ENCODE measurements at regions not wholly inside any gene's neighbourhood (a gene's known extent, or its start where the extent isn't known, plus 50 kb on each side); places are given as distances from the start of the nearest gene placed in this dataset.

DNA sequence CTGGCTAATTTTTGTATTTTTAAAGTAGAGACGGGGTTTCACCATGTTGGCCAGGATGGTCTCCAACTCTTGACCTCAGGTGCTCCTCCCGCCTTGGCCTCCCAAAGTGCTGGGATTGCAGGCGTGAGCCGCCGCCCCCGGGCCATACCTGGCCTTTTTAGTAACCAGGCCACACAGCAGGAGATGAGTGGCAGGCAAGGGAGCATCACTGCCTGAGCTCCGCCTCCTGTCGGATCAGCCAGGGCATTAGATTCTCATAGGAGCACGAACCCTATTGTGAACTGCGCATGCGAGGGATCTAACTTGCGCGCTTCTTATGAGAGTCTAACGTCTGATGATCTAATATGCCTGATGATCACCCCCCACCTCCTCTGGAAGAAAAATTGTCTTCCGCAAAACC lies 308.7 kb upstream of the PRMT6 start:
- Histone ChIP-seq H3K27me3 (ENCODE audit: control insufficient read depth in 1 of 2, insufficient read depth in 2 of 2, low read length in 2 of 2) (no peaks in the 10 kb centered on the region), H3K36me3 (ENCODE audit: insufficient read depth, low read length) (no peaks in the 10 kb centered on the region), H3K27ac (ENCODE audit: low read depth, low read length) (no peak overlapping the region), H3K4me1 (ENCODE audit: insufficient read depth, low read length) (peaks cover 22% of the 10 kb centered on the region), H3K9ac (ENCODE audit: low read length) (no peak overlapping the region), H3K4me3 (ENCODE audit: low read depth in 1 of 2, low read length in 2 of 2) (no peak overlapping the region), H3K9me3 (ENCODE audit: low read length) (no peaks in the 10 kb centered on the region)

DNA sequence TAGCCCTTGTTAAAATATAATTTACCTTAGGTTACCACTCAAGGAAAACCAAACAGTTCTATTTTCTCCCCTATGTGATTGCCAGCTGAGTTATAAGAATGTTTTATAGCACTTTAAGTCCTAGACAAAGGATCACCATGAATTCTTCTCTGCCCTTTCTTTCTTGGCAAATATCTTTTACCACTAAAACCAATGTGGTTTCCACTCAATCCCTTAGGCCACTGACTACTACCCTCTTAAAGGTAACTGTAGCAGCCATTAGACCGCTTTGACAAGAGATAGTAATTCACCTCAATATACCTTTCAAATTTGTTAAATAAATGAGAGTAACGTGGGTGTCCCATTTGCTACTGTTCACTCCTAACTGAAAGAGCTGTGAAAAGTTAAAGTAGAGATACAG lies 307.9 kb upstream of the PRMT6 start:
- Histone ChIP-seq H3K4me3 (ENCODE audit: low read depth in 1 of 2, low read length in 2 of 2) (no peak overlapping the region), H3K9ac (ENCODE audit: low read length) (no peak overlapping the region), H3K27me3 (ENCODE audit: control insufficient read depth in 1 of 2, insufficient read depth in 2 of 2, low read length in 2 of 2) (no peaks in the 10 kb centered on the region)

DNA sequence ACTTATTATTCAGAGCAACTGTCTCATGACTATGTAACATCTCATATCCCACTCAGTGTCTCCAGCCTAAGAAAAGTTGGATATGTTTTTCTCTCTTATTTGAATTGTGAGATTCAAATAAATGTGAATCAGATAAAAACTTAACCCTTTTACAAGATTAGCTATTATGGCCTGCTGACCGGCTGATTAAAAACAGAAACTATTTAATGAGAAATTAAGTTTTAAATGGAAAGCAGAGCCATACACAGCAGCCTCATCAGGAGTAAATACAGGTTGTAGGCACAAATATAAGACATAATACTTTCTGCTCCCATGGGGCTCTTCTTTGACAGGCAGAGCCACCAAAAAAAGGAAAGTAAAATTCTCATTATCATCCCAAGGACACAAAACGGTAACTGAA lies 307.0 kb upstream of the PRMT6 start:
- Histone ChIP-seq H3K27me3 (ENCODE audit: control insufficient read depth in 1 of 2, insufficient read depth in 2 of 2, low read length in 2 of 2) (no peaks in the 10 kb centered on the region), H3K9me3 (ENCODE audit: low read length) (no peaks in the 10 kb centered on the region), H3K4me1 (ENCODE audit: insufficient read depth, low read length) (peaks cover 25% of the 10 kb centered on the region), H3K27ac (ENCODE audit: low read depth, low read length) (no peak overlapping the region), H3K9ac (ENCODE audit: low read length) (no peak overlapping the region), H3K36me3 (ENCODE audit: insufficient read depth, low read length) (no peaks in the 10 kb centered on the region), H3K4me3 (ENCODE audit: low read depth in 1 of 2, low read length in 2 of 2) (no peak overlapping the region)

More for the DNA sequence above, 307.9 kb upstream of the PRMT6 start:
- Histone ChIP-seq H3K9me3 (ENCODE audit: low read length) (no peaks in the 10 kb centered on the region), H3K27ac (ENCODE audit: low read depth, low read length) (no peak overlapping the region), H3K36me3 (ENCODE audit: insufficient read depth, low read length) (no peaks in the 10 kb centered on the region), H3K4me1 (ENCODE audit: insufficient read depth, low read length) (peaks cover 22% of the 10 kb centered on the region)

DNA sequence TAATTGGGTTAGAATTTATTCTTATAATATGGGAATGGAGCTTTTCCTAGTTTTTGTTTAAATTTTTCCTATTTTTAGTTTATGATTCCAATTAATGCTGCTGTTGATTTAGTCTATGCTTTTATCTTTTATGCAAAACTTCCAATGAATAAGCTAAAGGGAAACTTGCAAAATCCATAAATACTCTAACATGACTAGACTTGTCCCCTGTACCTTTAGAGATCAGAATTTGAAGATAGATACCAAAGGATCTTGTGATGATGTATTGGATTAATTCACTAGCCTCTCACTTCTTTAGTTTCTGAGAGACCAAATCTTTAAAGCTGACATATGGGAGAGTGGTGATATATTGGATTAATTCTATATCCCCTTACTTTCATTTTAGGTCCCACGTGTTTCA lies 306.6 kb upstream of the PRMT6 start:
- Histone ChIP-seq H3K4me1 (ENCODE audit: insufficient read depth, low read length) (peaks cover 27% of the 10 kb centered on the region), H3K27ac (ENCODE audit: low read depth, low read length) (no peak overlapping the region), H3K9ac (ENCODE audit: low read length) (no peak overlapping the region), H3K9me3 (ENCODE audit: low read length) (no peaks in the 10 kb centered on the region), H3K36me3 (ENCODE audit: insufficient read depth, low read length) (no peaks in the 10 kb centered on the region), H3K27me3 (ENCODE audit: control insufficient read depth in 1 of 2, insufficient read depth in 2 of 2, low read length in 2 of 2) (no peaks in the 10 kb centered on the region), H3K4me3 (ENCODE audit: low read depth in 1 of 2, low read length in 2 of 2) (no peak overlapping the region)

DNA sequence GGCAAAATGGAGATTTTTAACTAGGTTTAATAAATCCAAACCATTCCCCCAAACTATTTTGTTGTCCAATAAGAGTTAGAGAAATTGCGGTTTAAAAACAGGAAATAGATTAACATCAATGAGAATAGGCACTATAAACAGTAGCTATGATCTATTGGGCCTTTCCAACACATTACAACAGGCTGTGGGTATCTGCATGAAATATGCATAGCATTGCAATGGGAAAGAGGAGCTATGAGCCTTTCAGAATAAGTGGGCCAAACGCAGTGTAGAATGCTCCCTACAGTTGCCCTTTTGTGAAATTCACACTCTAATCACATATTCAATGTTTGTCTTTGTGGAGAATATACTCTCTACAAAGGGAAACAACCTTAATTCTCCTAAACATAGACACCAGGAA lies 305.5 kb upstream of the PRMT6 start:
- Histone ChIP-seq H3K27ac (ENCODE audit: low read depth, low read length) (no peak overlapping the region), H3K9me3 (ENCODE audit: low read length) (no peaks in the 10 kb centered on the region), H3K36me3 (ENCODE audit: insufficient read depth, low read length) (no peaks in the 10 kb centered on the region)

DNA sequence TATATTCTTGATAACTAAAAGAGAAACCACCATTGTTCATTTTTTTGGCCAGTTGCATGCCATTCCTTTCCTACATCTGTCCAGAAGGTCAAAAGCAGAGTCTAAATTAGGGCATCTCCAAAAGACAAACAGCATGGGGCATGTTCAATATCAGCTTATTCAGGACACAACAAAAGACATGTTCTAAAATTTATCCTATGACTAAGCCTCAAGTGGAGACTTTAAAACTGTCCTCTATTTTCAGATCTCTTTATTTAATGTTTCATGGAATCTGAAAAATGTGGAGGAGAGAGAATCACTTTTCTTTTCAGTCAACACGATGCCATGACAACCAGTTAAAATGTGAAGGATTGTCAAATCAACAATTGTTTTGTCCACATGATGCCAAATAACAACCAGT lies 303.4 kb upstream of the PRMT6 start:
- no peak overlapping the region for H3K27ac ChIP-seq (ENCODE audit: low read depth, low read length)
- H3K9me3 ChIP-seq (ENCODE audit: low read length) = no peaks in the 10 kb centered on the region
- H3K9ac ChIP-seq (ENCODE audit: low read length) = no peak overlapping the region
- no peaks in the 10 kb centered on the region for H3K36me3 ChIP-seq (ENCODE audit: insufficient read depth, low read length)
- H3K4me1 ChIP-seq (ENCODE audit: insufficient read depth, low read length) = peaks cover 16% of the 10 kb centered on the region
- no peak overlapping the region for H3K4me3 ChIP-seq (ENCODE audit: low read depth in 1 of 2, low read length in 2 of 2)
- H3K27me3 ChIP-seq (ENCODE audit: control insufficient read depth in 1 of 2, insufficient read depth in 2 of 2, low read length in 2 of 2) = no peaks in the 10 kb centered on the region

More for the DNA sequence above, 305.5 kb upstream of the PRMT6 start:
- Histone ChIP-seq H3K9ac (ENCODE audit: low read length) (no peak overlapping the region), H3K4me3 (ENCODE audit: low read depth in 1 of 2, low read length in 2 of 2) (no peak overlapping the region), H3K4me1 (ENCODE audit: insufficient read depth, low read length) (peaks cover 27% of the 10 kb centered on the region), H3K27me3 (ENCODE audit: control insufficient read depth in 1 of 2, insufficient read depth in 2 of 2, low read length in 2 of 2) (no peaks in the 10 kb centered on the region)

DNA sequence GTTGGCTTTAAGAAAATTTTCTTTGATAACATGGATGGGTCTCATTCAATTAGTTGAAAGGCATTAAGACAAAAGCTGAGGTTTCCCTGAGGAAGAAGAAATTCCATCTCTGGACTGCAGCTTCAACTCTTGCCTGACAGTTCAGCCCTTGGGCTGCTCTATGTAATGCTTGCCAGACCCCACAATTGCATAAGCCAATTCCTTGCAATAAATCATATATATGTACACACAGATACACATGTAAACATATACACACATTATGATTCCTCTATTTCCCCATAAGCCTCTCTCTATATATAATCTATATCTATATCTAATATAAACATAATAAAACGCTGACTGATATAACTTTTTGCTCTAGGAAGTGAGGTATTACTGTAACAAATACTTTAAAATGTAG lies 301.5 kb upstream of the PRMT6 start:
- no peaks in the 10 kb centered on the region for H3K9me3 ChIP-seq (ENCODE audit: low read length)
- H3K9ac ChIP-seq (ENCODE audit: low read length) = no peak overlapping the region
- H3K36me3 ChIP-seq (ENCODE audit: insufficient read depth, low read length) = no peaks in the 10 kb centered on the region

DNA sequence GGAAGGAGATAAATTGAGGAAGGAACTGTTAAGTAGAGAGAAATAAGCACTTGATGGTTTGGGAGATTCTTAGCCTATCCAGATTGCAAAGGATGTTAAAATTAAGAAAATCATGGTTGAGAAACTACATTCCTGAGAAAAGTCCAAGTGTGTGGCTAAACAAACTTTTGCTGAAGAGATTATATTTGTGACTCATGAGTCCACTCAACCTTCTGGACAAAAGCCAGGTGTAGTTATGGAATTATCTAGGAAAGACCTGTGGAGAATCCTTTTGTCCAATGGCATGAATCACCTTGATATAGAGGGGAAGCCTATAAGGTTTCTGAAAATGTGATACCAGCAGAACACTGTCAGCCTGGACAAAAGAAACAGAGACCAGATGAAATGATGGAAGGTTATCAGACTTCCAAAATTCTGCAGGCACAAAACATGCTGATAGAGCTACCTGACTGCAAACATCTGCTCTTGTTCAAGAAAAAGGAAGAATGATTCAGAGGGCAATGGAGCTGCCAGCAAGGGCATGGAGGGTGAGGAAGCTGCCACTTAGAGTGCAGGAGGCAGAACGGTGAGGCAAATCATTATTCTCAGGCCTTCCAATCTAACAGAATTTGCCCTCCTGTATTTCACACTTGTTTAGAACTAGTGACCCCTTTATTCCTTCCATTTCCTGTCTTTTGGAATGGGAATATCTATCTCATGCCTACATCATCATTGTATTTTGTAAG lies 300.6 kb upstream of the PRMT6 start:
- no peaks in the 10 kb centered on the region for H3K36me3 ChIP-seq (ENCODE audit: insufficient read depth, low read length)
- H3K4me1 ChIP-seq (ENCODE audit: insufficient read depth, low read length) = peaks cover 16% of the 10 kb centered on the region

More for the DNA sequence above, 301.5 kb upstream of the PRMT6 start:
- no peak overlapping the region for H3K4me3 ChIP-seq (ENCODE audit: low read depth in 1 of 2, low read length in 2 of 2)
- H3K27ac ChIP-seq (ENCODE audit: low read depth, low read length) = no peak overlapping the region
- peaks cover 16% of the 10 kb centered on the region for H3K4me1 ChIP-seq (ENCODE audit: insufficient read depth, low read length)
- H3K27me3 ChIP-seq (ENCODE audit: control insufficient read depth in 1 of 2, insufficient read depth in 2 of 2, low read length in 2 of 2) = no peaks in the 10 kb centered on the region

DNA sequence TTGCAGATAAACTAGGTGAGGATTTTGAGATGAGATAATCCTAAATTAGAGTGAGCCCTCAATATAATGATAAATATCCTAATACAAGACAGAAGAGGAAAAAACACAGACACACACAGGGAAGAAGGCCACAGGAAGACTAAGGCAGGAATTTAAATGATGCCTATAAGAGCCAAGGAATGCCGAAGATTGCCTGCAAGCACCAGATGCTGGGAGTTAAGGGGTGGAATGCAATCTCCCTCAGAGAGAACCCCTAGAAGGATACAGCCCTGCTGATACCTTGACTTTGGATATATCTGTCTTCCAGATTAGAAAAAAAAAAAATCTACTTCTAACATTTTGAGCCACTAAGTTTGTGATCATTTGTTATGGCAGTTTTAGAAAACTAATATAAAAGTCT lies 299.7 kb upstream of the PRMT6 start:
- Histone ChIP-seq H3K27ac (ENCODE audit: low read depth, low read length) (no peak overlapping the region), H3K36me3 (ENCODE audit: insufficient read depth, low read length) (no peaks in the 10 kb centered on the region), H3K4me3 (ENCODE audit: low read depth in 1 of 2, low read length in 2 of 2) (no peak overlapping the region), H3K9me3 (ENCODE audit: low read length) (no peaks in the 10 kb centered on the region), H3K4me1 (ENCODE audit: insufficient read depth, low read length) (peaks cover 18% of the 10 kb centered on the region), H3K9ac (ENCODE audit: low read length) (no peak overlapping the region), H3K27me3 (ENCODE audit: control insufficient read depth in 1 of 2, insufficient read depth in 2 of 2, low read length in 2 of 2) (no peaks in the 10 kb centered on the region)

More for the DNA sequence above, 300.6 kb upstream of the PRMT6 start:
- Histone ChIP-seq H3K4me3 (ENCODE audit: low read depth in 1 of 2, low read length in 2 of 2) (no peak overlapping the region), H3K9me3 (ENCODE audit: low read length) (no peaks in the 10 kb centered on the region), H3K27ac (ENCODE audit: low read depth, low read length) (no peak overlapping the region), H3K27me3 (ENCODE audit: control insufficient read depth in 1 of 2, insufficient read depth in 2 of 2, low read length in 2 of 2) (no peaks in the 10 kb centered on the region), H3K9ac (ENCODE audit: low read length) (no peak overlapping the region)

DNA sequence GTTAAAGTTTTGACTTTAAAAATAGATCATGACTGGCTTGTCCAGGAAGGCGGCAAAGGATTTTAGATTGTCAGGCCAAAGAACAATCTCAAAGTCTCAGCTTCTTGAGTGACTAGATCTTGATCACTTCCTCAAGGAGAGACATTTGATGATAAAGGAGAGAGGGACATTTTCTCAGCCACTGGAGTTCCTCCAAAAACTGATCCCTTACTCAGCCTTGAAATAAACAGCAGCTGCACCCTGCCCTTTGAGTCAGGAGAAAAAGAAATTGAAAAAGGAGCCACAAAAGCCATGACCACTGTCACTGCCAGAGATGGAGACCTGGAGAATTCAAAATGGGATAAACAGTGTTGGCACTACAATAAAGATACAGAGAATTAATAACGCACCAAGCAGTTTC lies 288.4 kb upstream of the PRMT6 start:
- H3K9me3 ChIP-seq (ENCODE audit: low read length) = no peaks in the 10 kb centered on the region
- H3K27me3 ChIP-seq (ENCODE audit: control insufficient read depth in 1 of 2, insufficient read depth in 2 of 2, low read length in 2 of 2) = no peaks in the 10 kb centered on the region
- H3K27ac ChIP-seq (ENCODE audit: low read depth, low read length) = no peak overlapping the region
- H3K4me3 ChIP-seq (ENCODE audit: low read depth in 1 of 2, low read length in 2 of 2) = no peak overlapping the region
- no peak overlapping the region for H3K9ac ChIP-seq (ENCODE audit: low read length)
- no peaks in the 10 kb centered on the region for H3K4me1 ChIP-seq (ENCODE audit: insufficient read depth, low read length)
- H3K36me3 ChIP-seq (ENCODE audit: insufficient read depth, low read length) = no peaks in the 10 kb centered on the region

DNA sequence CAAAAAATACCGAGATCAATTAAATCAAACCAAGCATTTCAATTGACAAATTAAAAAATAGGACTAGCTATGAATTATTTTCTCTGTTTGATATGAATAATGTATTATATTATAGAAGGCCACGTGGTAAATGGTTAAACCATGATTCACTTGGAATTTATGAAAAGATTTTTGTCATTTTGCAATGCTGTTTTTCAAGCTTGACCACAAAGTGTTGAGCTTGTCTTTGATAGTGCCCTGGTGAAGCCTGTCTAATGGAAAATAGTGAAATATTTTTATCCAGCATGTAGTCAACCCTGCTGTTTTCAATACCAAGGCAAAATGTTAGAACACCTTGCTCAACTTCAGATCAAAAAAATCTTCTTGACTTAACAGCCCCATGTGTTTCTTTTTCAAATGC lies 288.0 kb upstream of the PRMT6 start:
- H3K4me3 ChIP-seq (ENCODE audit: low read depth in 1 of 2, low read length in 2 of 2) = no peak overlapping the region
- no peaks in the 10 kb centered on the region for H3K9me3 ChIP-seq (ENCODE audit: low read length)
- H3K27ac ChIP-seq (ENCODE audit: low read depth, low read length) = no peak overlapping the region
- H3K36me3 ChIP-seq (ENCODE audit: insufficient read depth, low read length) = no peaks in the 10 kb centered on the region
- no peaks in the 10 kb centered on the region for H3K27me3 ChIP-seq (ENCODE audit: control insufficient read depth in 1 of 2, insufficient read depth in 2 of 2, low read length in 2 of 2)
- no peak overlapping the region for H3K9ac ChIP-seq (ENCODE audit: low read length)
- no peaks in the 10 kb centered on the region for H3K4me1 ChIP-seq (ENCODE audit: insufficient read depth, low read length)

DNA sequence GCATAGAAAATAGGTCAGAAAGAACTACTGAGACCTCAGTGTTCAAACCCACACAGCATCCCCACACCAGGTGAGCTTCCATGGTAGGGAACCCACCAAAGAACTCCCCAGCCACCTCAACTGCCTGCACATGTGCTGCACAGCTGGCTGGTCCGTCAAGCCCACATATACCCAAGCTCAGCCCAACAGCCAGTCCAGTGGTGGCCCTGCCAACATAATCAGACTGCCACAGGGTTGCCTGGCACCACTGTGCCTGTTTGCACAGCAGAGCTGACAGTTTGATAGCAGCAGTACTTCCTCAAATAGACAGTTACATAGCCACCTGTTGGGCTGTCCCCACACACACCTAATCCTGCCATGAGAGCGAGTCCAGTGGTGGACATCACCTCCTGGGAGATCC lies 283.3 kb upstream of the PRMT6 start:
- H3K9me3 ChIP-seq (ENCODE audit: low read length) = no peaks in the 10 kb centered on the region
- H3K36me3 ChIP-seq (ENCODE audit: insufficient read depth, low read length) = no peaks in the 10 kb centered on the region

More for the DNA sequence above, 283.3 kb upstream of the PRMT6 start:
- H3K4me3 ChIP-seq (ENCODE audit: low read depth in 1 of 2, low read length in 2 of 2) = no peak overlapping the region
- no peaks in the 10 kb centered on the region for H3K4me1 ChIP-seq (ENCODE audit: insufficient read depth, low read length)
- no peak overlapping the region for H3K27ac ChIP-seq (ENCODE audit: low read depth, low read length)
- no peak overlapping the region for H3K9ac ChIP-seq (ENCODE audit: low read length)
- H3K27me3 ChIP-seq (ENCODE audit: control insufficient read depth in 1 of 2, insufficient read depth in 2 of 2, low read length in 2 of 2) = no peaks in the 10 kb centered on the region

Data from muscle layer of colon (tissue), 2 donors.